ENCODE measurements at regions not wholly inside any gene's neighbourhood (a gene's known extent, or its start where the extent isn't known, plus 50 kb on each side); places are given as distances from the start of the nearest gene placed in this dataset.

- H3K4me1 ChIP-seq (ENCODE audit: insufficient read depth): no peaks in the 10 kb centered on the region
- no peak overlapping the region for H3K27ac ChIP-seq (ENCODE audit: low read depth)
- no peak overlapping the region for H3K4me3 Mint-ChIP-seq
- H3F3A ChIP-seq (replicated peaks; ENCODE audit: low read depth): no peaks in the 10 kb centered on the region
- peaks cover 3% of the 10 kb centered on the region; the same call in 2 of the 3 replicates for H3K4me1 Mint-ChIP-seq
- H3K27ac Mint-ChIP-seq: peak overlapping the region; percentile 86; the same call in 1 of the 2 replicates
- H2AFZ ChIP-seq: no peak overlapping the region; the same call in 1 of the 2 replicates
- H3K4me2 ChIP-seq: no peak overlapping the region
- TF ChIP-seq ZNF462 (CRISPR knock-in tag; IDR thresholded peaks at IDR 0.05) (no peak), CREB1 (CRISPR knock-in tag; IDR thresholded peaks at IDR 0.05; ENCODE audit: low read depth) (no peak), STAT1 (IDR thresholded peaks at IDR 0.05; ENCODE audit: unreplicated experiment) (no peak), EZH2 (IDR thresholded peaks at IDR 0.05; ENCODE audit: low read depth, unreplicated experiment) (no peak), CTCF (conservative IDR thresholded peaks at IDR 0.05; ENCODE audit: low read depth in 2 of 2) (no peak), ZNF331 (CRISPR knock-in tag; IDR thresholded peaks at IDR 0.05; ENCODE audit: low read depth) (no peak)
- ATAC-seq (peak; percentile 53; the same call in 2 of the 3 replicates), DNase-seq (ENCODE audit: low spot score) (peak; percentile 5)
- no peaks in the 10 kb centered on the region for H4K20me1 ChIP-seq (replicated peaks; ENCODE audit: insufficient read depth)
- H3K9me3 Mint-ChIP-seq: no peaks in the 10 kb centered on the region
- peaks cover 3% of the 10 kb centered on the region for H3K27me3 Mint-ChIP-seq (ENCODE audit: insufficient read depth, low read depth, poor library complexity)
- H3K36me3 Mint-ChIP-seq (ENCODE audit: low read depth): no peaks in the 10 kb centered on the region; the same call in 1 of the 3 replicates
- H3K9me2 ChIP-seq (ENCODE audit: insufficient read depth): 0 out of 2 replicates have a peak, but pooled peaks cover 5% of the 10 kb centered on the region
- H3K27me3 ChIP-seq (ENCODE audit: insufficient read depth): no peaks in the 10 kb centered on the region
- H3K36me3 ChIP-seq (ENCODE audit: insufficient read depth): no peaks in the 10 kb centered on the region
- H3K79me2 ChIP-seq (replicated peaks; ENCODE audit: insufficient read depth): no peaks in the 10 kb centered on the region
- H3K4me3 ChIP-seq: no peak overlapping the region
These were observed 415.7 kb downstream of the USP25 start for GRCh38 chr21:16145479-16145878.

Measured in GM23338 (cell line).